Hindlimb muscle (tissue), 1 donor: ENCODE measurements at regions not wholly inside any gene's neighbourhood (a gene's known extent, or its start where the extent isn't known, plus 50 kb on each side); places are given as distances from the start of the nearest gene placed in this dataset.

Experiments
- DNase-seq: peaks from one replicate; pipeline ENCODE4 v3.0.0-alpha.2; 2013

GRCh38 chr12:116650585-116651087, 87.2 kb downstream of the SPRING1 start:
- DNase-seq = no peak

- peak; percentile 26 for DNase-seq
Observed at GRCh38 chr12:116650062-116650461, 87.8 kb downstream of the SPRING1 start.

DNA sequence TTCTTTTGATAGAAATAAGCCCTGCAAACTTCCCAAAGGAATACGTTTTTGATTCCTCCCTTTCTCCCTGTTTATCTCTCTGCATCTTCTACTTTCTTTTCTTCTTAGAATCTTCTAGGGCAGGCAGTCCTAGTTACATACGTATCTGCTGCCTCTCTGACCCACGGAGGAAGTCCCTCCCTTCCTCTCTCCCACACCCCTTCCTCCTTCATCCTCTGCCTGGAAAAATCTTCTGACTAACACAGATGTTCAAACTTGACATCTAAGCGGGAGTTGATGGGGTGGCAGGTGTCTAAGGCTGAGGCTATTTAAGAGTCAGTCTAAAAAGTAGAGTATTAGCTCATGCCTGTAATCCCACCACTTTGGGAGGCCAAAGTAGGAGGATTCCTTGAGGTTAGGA, 88.6 kb downstream of the MAP1LC3B2 start:
- DNase-seq = no peak

- DNase-seq = no peak
Observed at GRCh38 chr12:116646901-116647300, 87.7 kb downstream of the MAP1LC3B2 start.

GRCh38 chr12:116644806-116645205, 85.6 kb downstream of the MAP1LC3B2 start:
- DNase-seq = no peak

- no peak for DNase-seq
Observed at GRCh38 chr12:116642683-116643082, 83.5 kb downstream of the MAP1LC3B2 start.

DNA sequence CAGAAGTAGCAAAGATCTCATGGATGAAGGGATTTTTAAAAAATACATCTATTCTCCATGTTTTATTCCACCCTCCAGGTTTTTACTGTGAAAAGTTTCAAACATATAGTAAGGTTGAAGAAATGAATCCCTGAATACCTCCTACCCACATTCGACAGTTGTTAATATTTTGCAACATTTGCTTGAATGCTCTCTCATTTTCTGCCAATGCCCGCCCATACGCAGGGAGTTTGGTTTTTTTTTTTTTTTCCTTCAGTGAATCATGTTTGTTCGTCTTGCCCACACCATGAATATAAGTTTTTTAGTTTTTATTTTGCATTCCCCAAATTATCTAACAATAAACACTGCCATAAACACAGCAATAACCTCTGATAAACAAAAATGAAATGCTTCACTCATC, 82.9 kb downstream of the MAP1LC3B2 start:
- DNase-seq = no peak

- DNase-seq = no peak
Observed at GRCh38 chr12:116640281-116640680, 81.1 kb downstream of the MAP1LC3B2 start.

GRCh38 chr12:116639765-116640164, 80.6 kb downstream of the MAP1LC3B2 start:
- no peak for DNase-seq

DNA sequence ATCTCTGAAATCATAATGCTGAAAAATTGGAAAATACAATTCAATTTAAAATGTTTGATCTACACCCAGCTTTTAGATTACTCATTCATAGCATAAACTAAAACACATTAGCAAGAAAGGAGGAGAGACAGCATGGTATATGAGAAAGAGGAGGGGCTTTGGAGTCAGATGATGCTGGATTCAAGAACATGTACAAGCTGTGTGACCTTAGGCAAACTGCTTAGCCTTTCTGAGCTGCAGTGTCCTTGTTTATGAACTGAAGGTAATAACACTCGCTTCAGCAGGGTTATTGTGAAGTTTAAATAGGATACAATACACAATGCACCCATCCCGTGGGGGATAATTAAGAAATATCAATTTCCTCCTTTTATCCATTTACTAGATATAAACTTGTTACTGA, 79.2 kb downstream of the MAP1LC3B2 start:
- DNase-seq = no peak

- DNase-seq = no peak
Observed at GRCh38 chr12:116637589-116638150, 78.5 kb downstream of the MAP1LC3B2 start.

- no peak for DNase-seq
Observed at GRCh38 chr12:116636608-116637519, 77.7 kb downstream of the MAP1LC3B2 start.

DNA sequence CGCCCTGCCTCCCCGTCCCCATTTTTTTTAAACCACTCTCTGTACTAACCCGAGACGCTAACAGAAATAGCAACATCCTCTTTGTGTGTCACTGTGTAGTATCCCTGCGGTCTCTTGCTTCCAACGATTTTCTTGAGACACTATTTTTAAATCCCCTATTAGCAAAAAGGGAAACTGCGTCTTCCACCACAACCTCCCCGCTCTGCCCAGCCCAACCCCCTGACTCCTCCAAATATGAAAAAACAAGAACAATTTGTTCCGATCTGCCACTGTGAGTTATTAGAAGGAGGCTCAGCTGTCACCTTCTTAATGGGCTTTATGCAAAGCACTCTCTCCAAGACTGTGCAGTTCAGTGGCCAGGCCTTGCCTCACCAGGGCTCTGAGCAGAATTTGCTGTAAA, 76.3 kb downstream of the MAP1LC3B2 start:
- DNase-seq = no peak

- DNase-seq = no peak
Observed at GRCh38 chr12:116633476-116633875, 74.3 kb downstream of the MAP1LC3B2 start.

DNA sequence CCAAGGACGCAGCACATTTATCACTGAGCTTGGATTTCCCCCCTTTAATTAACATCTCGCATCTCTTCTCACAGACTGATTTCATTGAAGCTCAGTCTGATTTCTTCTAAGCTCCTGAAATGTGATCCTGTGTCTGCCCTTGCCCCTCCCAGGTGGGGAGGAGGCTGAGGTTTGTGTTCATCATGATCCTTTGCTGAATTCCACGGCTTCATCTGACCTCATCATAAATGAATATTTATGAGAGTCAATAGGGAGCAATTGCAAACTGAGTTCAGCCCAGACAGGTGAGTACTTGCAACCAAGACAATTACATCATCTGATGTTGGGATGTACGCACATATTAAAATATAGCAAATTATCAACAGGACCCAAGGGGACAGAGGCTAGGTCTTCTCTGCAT, 72.4 kb downstream of the MAP1LC3B2 start:
- DNase-seq = no peak

DNA sequence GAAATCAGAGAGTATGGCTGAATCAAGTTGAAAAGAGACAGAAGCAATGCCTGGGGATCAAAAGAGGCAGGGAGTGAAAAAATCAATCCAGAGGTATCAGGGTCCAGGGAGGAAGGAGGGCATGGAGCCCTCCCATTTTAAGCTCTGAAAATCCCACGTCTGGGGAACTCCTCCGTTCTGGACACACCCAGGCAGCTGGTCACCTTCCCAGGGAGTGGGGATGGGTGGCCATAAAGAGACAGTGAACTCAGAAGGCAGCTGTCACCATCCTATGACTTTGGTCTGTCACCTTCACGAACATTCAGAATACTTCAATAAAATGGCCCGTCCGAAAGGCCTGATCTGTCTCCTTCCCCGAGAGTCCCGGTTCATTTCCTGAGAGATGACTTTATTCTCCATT, 71.6 kb downstream of the MAP1LC3B2 start:
- no peak for DNase-seq

- DNase-seq = peak; percentile 38
Observed at GRCh38 chr12:116629480-116629879, 70.3 kb downstream of the MAP1LC3B2 start.

DNA sequence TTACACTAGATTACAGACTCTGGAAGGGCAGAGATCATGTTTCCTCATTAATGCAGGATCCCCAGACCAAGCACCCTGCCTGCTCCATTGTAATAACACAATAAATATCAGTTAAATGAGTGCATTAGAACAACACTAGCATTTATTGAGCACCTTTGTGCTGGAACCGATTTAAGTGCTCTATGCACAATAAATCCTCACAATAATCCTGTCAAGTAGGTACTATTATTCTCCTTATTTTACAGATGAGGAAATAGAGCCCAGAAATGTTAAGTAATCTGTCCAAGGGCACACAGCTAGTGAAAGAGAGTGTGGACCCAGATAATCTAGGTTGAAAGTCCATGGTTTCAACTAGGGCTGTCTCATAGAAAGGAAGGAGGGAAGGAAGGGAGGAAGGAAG, 69.8 kb downstream of the MAP1LC3B2 start:
- DNase-seq = no peak

GRCh38 chr12:116628450-116628793, 69.2 kb downstream of the MAP1LC3B2 start:
- DNase-seq = no peak
